ENCODE measurements at regions not wholly inside any gene's neighbourhood (a gene's known extent, or its start where the extent isn't known, plus 50 kb on each side); places are given as distances from the start of the nearest gene placed in this dataset.

- TF ChIP-seq CTCF (IDR thresholded peaks at IDR 0.05; ENCODE audit: control extremely low read depth, extremely low read depth, low read depth, missing control alignments), result no peak
- ChIA-PET CTCF (interaction anchor here (1.0 kb wide), 1 partner anchor 23 kb away, joined by 3 read pairs; no protein-coding TSS in a partner anchor), POLR2A (no interaction called here)
- no peak for DNase-seq (ENCODE audit: extremely low spot score)
Measured at GRCh38 chr7:68288144-68288593, 1291.5 kb downstream of the TYW1 start.

- no peak for TF ChIP-seq CTCF (IDR thresholded peaks at IDR 0.05; ENCODE audit: control extremely low read depth, extremely low read depth, low read depth, missing control alignments)
- no peak for DNase-seq (ENCODE audit: extremely low spot score)
- POLR2A ChIA-PET, result no interaction called here
- CTCF ChIA-PET, result no interaction called here
Measured at GRCh38 chr7:68291710-68292109, 1295.1 kb downstream of the TYW1 start.

GRCh38 chr7:68295386-68295785 lies 1298.8 kb downstream of the TYW1 start:
- ChIA-PET CTCF (no interaction called here), POLR2A (no interaction called here)
- no peak for DNase-seq (ENCODE audit: extremely low spot score)
- TF ChIP-seq CTCF (IDR thresholded peaks at IDR 0.05; ENCODE audit: control extremely low read depth, extremely low read depth, low read depth, missing control alignments), result no peak

GRCh38 chr7:68304536-68304935 lies 1293.7 kb upstream of the AUTS2 start:
- CTCF ChIA-PET, result no interaction called here
- TF ChIP-seq CTCF (IDR thresholded peaks at IDR 0.05; ENCODE audit: control extremely low read depth, extremely low read depth, low read depth, missing control alignments), result no peak
- no peak for DNase-seq (ENCODE audit: extremely low spot score)
- POLR2A ChIA-PET, result no interaction called here

GRCh38 chr7:68306692-68307107 lies 1291.6 kb upstream of the AUTS2 start:
- POLR2A ChIA-PET, result no interaction called here
- CTCF ChIA-PET, result interaction anchor here (0.7 to 1.4 kb wide), 2 partner anchors 14 to 1080 kb away, joined by 3 to 5 read pairs; no protein-coding TSS in a partner anchor
- no peak for TF ChIP-seq CTCF (IDR thresholded peaks at IDR 0.05; ENCODE audit: control extremely low read depth, extremely low read depth, low read depth, missing control alignments)

GRCh38 chr7:68309271-68309670 lies 1289.0 kb upstream of the AUTS2 start:
- POLR2A ChIA-PET, result no interaction called here
- CTCF ChIA-PET, result interaction anchor here (0.6 to 1.1 kb wide), 2 partner anchors 20 to 921 kb away, joined by 3 read pairs; no protein-coding TSS in a partner anchor
- no peak for DNase-seq (ENCODE audit: extremely low spot score)
- no peak for TF ChIP-seq CTCF (IDR thresholded peaks at IDR 0.05; ENCODE audit: control extremely low read depth, extremely low read depth, low read depth, missing control alignments)

More at GRCh38 chr7:68306692-68307107, 1291.6 kb upstream of the AUTS2 start:
- no peak for DNase-seq (ENCODE audit: extremely low spot score)
